GM21619 (cell line): ENCODE measurements at regions not wholly inside any gene's neighbourhood (a gene's known extent, or its start where the extent isn't known, plus 50 kb on each side); places are given as distances from the start of the nearest gene placed in this dataset.

Experiments used
- ATAC-seq: cut with Tn5 transposase; IDR thresholded peaks from one replicate; pipeline ENCODE4 v1.9.1; 2021; ENCODE audit not compliant: unreplicated experiment

- no peak for ATAC-seq
Observed at GRCh38 chr12:115108129-115109100, 424.4 kb upstream of the TBX3 start.

GRCh38 chr12:115103884-115104883, 420.2 kb upstream of the TBX3 start:
- ATAC-seq, result no peak

- no peak for ATAC-seq
Observed at GRCh38 chr12:115102450-115102849, 418.5 kb upstream of the TBX3 start.

- ATAC-seq, result no peak
Observed at GRCh38 chr12:115101520-115101919, 417.5 kb upstream of the TBX3 start.

GRCh38 chr12:115097416-115097815, 413.4 kb upstream of the TBX3 start:
- no peak for ATAC-seq

GRCh38 chr12:115096588-115097397, 412.8 kb upstream of the TBX3 start:
- ATAC-seq, result no peak

- no peak for ATAC-seq
Observed at GRCh38 chr12:115095073-115095748, 411.2 kb upstream of the TBX3 start.

- no peak for ATAC-seq
Observed at GRCh38 chr12:115094163-115094816, 410.3 kb upstream of the TBX3 start.

- no peak for ATAC-seq
Observed at GRCh38 chr12:115093261-115093660, 409.3 kb upstream of the TBX3 start.

GRCh38 chr12:115090783-115091182, 406.8 kb upstream of the TBX3 start:
- no peak for ATAC-seq

- no peak for ATAC-seq
Observed at GRCh38 chr12:115088995-115089841, 405.2 kb upstream of the TBX3 start.

- ATAC-seq, result no peak
Observed at GRCh38 chr12:115088328-115088994, 404.5 kb upstream of the TBX3 start.

GRCh38 chr12:115085594-115085993, 401.6 kb upstream of the TBX3 start:
- no peak for ATAC-seq

- no peak for ATAC-seq
Observed at GRCh38 chr12:115079760-115080159, 395.8 kb upstream of the TBX3 start.

- ATAC-seq, result no peak
Observed at GRCh38 chr12:115078990-115079389, 395.0 kb upstream of the TBX3 start.

GRCh38 chr12:115078334-115078733, 394.4 kb upstream of the TBX3 start:
- ATAC-seq, result no peak

- ATAC-seq, result no peak
Observed at GRCh38 chr12:115075552-115076170, 391.7 kb upstream of the TBX3 start.

GRCh38 chr12:115074617-115075016, 390.6 kb upstream of the TBX3 start:
- no peak for ATAC-seq
